GM12873 (cell line): ENCODE measurements at regions not wholly inside any gene's neighbourhood (a gene's known extent, or its start where the extent isn't known, plus 50 kb on each side); places are given as distances from the start of the nearest gene placed in this dataset.

Source experiments
- TF ChIP-seq, protein P1 (sequence below): IDR thresholded peaks from 2 replicates; pipeline ENCODE4 v1.5.1; 2012; ENCODE audit warnings: low read depth, mild to moderate bottlenecking, moderate library complexity, low read length, control low read depth; ENCODE audit not compliant: insufficient read depth; ENCODE audit errors: missing control alignments

DNA sequence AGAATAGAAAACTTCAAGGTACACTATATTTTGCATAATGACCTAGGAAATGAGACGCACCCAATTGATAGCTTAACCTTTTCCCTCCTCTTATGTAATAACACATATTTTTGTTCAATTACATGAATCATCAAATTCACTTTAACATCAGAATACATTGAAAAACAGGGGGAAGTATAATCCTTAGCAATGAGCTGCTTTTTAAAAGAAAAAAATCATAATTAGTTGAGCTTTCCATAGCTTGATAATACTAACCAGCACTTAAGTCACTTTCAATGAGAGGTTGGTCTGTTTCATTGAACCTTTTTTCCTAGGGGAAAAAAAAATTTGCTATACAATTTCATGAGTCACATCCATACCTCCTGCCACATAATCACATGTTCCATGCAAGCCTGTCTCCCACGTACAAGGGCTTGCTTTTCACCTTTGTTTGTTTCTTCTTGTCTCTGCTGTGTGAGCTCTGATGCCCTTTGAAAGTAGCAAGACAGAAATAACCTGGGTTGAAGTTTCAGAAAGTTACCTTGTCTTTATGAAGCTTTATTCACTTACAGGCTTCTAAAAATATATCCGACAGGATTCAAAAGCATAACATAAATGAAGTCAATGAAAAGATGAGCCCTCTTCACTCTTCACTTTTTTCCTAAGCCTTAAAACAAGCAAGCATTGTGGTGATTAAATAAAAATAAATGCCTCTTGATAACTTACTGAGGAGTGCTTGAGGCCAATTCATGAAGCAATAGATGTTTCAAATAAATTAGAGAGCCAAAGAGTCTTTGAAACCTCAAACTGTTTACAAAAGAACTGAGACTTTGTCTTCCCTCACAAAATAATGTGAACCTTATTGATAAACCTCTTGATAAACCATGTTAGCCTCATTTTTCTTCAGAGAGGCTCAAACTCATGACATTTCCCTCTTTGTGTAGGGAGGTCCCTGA is 108.5 kb downstream of the FEM1C start:
- TF ChIP-seq, protein P1, sequence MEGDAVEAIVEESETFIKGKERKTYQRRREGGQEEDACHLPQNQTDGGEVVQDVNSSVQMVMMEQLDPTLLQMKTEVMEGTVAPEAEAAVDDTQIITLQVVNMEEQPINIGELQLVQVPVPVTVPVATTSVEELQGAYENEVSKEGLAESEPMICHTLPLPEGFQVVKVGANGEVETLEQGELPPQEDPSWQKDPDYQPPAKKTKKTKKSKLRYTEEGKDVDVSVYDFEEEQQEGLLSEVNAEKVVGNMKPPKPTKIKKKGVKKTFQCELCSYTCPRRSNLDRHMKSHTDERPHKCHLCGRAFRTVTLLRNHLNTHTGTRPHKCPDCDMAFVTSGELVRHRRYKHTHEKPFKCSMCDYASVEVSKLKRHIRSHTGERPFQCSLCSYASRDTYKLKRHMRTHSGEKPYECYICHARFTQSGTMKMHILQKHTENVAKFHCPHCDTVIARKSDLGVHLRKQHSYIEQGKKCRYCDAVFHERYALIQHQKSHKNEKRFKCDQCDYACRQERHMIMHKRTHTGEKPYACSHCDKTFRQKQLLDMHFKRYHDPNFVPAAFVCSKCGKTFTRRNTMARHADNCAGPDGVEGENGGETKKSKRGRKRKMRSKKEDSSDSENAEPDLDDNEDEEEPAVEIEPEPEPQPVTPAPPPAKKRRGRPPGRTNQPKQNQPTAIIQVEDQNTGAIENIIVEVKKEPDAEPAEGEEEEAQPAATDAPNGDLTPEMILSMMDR: no peak

DNA sequence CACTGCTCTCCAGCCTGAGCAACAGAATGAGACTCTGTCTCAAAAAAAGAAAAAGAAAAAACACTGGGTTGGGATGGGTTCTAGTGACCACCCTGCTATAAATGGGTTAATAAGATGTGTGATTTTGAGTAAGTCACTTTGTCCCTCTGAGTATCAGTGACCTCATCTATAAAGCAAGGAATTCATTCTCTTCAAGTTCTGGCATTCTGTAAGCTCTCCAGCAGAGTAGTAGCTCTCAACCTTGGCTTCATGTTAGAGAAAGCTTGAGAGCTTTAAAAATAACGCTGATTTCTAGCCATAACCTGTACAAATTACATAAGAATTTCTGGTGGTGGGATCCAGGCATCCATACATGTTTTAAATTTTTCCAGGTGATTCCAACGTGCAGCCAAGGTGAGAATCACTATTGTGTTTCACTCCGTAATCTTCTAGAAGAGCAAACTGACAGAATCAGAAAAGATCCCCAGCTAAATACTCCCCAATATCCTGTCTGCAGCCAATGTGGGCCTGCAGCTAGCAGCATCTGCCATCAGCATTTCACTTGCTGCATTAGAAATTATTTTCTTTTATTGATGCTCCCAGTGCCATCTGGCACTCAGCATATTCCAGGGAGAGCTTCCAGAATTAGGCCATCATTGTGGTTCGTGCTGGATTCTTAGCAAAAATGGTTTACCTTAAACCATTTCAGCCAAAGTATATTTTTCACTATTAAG is 109.4 kb downstream of the FEM1C start:
- TF ChIP-seq, protein P1: no peak

DNA sequence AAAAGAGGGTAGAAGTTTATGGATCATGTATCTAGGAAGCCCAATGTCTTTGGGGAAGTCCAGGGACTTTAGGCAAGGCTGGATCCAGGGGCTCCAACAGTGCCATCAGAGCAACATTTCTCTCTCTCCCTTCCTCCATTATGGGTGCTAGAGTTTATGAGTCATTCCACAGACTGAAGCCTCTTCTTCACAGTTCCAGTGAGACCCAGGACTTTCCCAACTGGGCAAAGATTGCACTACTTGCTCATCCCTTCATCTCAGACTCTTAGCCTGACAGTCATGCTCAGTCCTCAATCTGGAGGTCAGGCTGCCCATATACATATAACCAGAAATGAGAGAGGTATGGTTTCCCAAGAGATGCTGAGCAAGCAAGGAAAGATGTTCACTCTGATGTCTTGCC is 110.7 kb downstream of the FEM1C start:
- TF ChIP-seq, protein P1: no peak

DNA sequence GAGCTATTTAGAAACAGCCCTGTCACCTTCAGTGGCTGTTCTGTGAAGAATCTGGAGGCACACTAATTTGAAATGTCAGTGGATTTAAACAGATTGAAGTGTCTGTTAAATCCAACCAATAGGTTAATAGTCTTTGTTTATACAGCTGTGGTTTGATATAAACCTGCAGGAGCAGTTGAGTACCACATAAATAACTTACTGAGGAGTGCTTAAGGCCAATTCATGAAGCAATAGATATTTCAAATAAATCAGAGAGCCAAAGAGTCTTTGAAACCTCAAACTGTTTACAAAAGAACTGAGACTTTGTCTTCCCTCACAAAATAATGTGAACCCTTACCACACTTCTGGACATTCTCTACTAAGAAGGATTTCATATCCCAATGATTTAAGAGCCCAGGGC is 111.9 kb downstream of the FEM1C start:
- TF ChIP-seq, protein P1: no peak

DNA sequence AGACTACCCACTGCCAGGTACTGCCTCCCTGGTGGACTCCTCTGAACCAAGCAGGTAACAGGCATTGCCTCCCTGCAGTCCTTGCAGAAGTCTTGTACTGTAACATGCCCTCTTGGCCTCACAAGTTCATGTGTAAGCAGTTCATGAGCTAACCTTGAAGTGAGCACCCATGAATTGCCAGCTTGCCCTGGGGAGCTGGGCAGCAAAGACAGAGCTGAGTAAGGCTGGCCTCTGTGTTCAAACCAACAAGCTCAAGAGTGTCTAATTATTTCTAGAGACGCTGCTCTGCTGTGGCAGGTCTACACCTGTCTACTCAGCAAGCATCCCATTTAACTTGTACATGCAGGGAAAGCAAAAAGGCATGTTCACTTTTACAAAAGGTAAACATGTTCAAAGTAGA is 113.5 kb downstream of the FEM1C start:
- TF ChIP-seq, protein P1: no peak

DNA sequence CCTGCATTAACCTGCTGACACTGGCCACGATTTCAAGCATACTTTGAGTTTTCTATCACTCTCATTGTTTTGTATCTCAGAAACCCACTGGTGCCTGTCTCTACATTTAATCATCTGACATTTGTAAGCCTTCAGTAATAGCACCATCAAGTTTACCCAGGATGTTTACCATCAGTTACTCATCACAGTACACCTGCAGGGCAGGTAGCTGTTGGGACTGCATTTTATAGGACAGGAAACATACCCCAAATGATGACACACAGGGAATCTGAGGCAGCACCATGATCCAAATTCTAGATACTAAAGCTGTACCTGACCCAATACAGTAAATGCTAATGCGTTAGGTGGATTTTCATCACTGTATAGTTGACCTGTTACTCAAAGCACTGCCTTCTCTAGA is 114.2 kb downstream of the FEM1C start:
- TF ChIP-seq, protein P1: no peak

DNA sequence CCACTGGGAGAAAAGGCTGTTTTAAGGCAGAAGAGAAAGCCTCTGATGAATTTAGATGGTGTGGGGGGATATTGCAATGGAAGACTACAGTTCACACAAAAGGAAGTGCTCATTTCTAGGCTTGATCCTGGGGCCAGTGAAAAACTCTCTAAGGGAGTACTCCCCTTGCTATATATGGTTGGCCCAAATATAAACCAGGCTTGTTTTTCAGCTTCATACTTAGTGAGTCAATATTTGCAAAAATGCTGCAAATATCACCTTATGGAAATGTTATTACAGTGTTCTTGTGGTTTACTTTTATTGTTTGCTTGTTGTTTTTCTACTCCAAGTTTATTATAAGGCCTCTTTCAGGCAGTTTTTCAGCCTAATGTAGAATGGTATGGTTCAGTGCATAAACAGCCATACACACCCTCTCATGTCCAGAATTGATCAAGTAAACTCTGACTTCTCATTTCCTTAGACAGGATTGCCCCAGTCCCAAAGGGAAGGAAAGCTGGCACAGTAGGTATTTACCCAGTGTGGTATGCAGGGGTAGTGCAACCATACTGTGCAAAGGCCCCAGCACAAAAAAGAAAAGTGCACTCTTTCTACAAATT is 115.1 kb downstream of the FEM1C start:
- TF ChIP-seq, protein P1: no peak
